ENCODE measurements at regions not wholly inside any gene's neighbourhood (a gene's known extent, or its start where the extent isn't known, plus 50 kb on each side); places are given as distances from the start of the nearest gene placed in this dataset.

DNA sequence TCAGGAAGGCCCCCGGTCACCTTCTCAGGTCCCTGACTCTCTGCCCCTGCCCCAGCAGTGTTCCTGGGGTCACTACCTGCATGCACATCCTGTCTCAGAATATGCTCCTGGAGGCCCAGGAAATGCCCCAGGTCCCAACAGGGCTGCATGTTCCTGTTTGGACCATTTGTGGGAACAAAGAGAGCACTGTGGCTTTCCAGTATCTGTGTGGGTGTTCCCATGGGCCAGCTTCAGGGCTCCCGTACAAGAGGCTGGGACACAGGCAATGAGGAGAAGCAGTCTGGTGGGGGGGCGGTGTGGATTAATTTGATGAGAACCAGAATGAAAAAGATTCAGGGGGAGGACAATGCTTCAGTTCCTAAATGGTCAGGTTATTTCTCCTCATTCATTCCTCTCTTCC is 61.5 kb upstream of the GGTLC1 start:
- Histone ChIP-seq H3K9ac (ENCODE audit: insufficient read depth, low read length, poor library complexity, severe bottlenecking) (no peak overlapping the region), H3K27me3 (ENCODE audit: control insufficient read depth in 2 of 2, insufficient read depth in 2 of 2, low read length in 2 of 2) (no peaks in the 10 kb centered on the region), H3K79me2 (ENCODE audit: insufficient read depth, low read length) (no peaks in the 10 kb centered on the region), H4K20me1 (ENCODE audit: insufficient read depth, low read length) (no peaks in the 10 kb centered on the region), H2AFZ (ENCODE audit: insufficient read depth, low read depth, low read length, poor library complexity, severe bottlenecking) (no peak overlapping the region), H3K27ac (ENCODE audit: low read depth in 1 of 2, low read length in 2 of 2) (no peak overlapping the region), H3K4me2 (replicated peaks; ENCODE audit: extremely low read depth, low read length, poor library complexity, severe bottlenecking) (no peak overlapping the region), H3K4me1 (ENCODE audit: control insufficient read depth in 1 of 2, insufficient read depth in 2 of 2, low read length in 2 of 2) (no peaks in the 10 kb centered on the region), H3K9me3 (replicated peaks in 1 of 2; ENCODE audit: control insufficient read depth in 1 of 2, insufficient read depth in 1 of 2, low read length in 2 of 2) (no peaks in the 10 kb centered on the region), H3K4me3 (replicated peaks in 1 of 3; ENCODE audit: low read depth in 2 of 3, low read length in 3 of 3) (no peak overlapping the region), H3K36me3 (replicated peaks in 1 of 2; ENCODE audit: control insufficient read depth in 1 of 2, insufficient read depth in 2 of 2, low read length in 2 of 2) (no peaks in the 10 kb centered on the region)
- intact Hi-C loops (cut with micrococcal nuclease) = no loop called here
- H3K27me3 Mint-ChIP-seq (ENCODE audit: low read depth in 3 of 3) = no peaks in the 10 kb centered on the region
- WGBS (ENCODE audit: insufficient coverage) = 83% methylated on average over 1 of the region's 3 CpGs
- H3K9me3 Mint-ChIP-seq = peaks cover 0 to 3% (median 0%) of the 10 kb centered on the region in 7 donors
- no peak overlapping the region for H3K4me3 Mint-ChIP-seq
- TF ChIP-seq, protein P1, sequence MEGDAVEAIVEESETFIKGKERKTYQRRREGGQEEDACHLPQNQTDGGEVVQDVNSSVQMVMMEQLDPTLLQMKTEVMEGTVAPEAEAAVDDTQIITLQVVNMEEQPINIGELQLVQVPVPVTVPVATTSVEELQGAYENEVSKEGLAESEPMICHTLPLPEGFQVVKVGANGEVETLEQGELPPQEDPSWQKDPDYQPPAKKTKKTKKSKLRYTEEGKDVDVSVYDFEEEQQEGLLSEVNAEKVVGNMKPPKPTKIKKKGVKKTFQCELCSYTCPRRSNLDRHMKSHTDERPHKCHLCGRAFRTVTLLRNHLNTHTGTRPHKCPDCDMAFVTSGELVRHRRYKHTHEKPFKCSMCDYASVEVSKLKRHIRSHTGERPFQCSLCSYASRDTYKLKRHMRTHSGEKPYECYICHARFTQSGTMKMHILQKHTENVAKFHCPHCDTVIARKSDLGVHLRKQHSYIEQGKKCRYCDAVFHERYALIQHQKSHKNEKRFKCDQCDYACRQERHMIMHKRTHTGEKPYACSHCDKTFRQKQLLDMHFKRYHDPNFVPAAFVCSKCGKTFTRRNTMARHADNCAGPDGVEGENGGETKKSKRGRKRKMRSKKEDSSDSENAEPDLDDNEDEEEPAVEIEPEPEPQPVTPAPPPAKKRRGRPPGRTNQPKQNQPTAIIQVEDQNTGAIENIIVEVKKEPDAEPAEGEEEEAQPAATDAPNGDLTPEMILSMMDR (IDR thresholded peaks at IDR 0.05) = no peak
- DNase-seq = no peak
- no peak overlapping the region for H3K27ac Mint-ChIP-seq
- H3K36me3 Mint-ChIP-seq = no peaks in the 10 kb centered on the region
- no peaks in the 10 kb centered on the region for H3K4me1 Mint-ChIP-seq

DNA sequence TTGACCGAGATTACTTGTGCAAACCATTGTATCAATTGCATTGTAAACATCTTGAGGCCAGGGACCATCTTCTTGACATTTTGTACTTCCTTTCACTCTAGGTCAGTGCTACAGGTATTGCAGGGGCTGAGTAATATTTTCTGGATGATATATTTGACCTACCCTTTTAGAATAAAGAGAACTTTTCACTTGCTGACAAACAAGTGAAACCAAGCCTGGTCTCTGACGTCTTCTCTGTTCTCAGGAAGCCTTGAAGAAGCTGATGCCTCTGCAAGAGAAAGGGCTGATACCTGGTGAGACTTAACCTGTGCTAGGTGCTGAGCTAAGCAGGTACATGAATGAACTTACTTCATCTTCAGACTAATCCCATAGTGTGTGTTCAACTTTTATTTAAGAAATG is 60.5 kb upstream of the GGTLC1 start:
- no peaks in the 10 kb centered on the region for H3K4me1 Mint-ChIP-seq

More for the DNA sequence above, 60.5 kb upstream of the GGTLC1 start:
- H3K27me3 Mint-ChIP-seq (ENCODE audit: low read depth in 3 of 3) = no peaks in the 10 kb centered on the region
- no peak overlapping the region for H3K4me3 ChIP-seq (replicated peaks in 1 of 3; ENCODE audit: low read depth in 2 of 3, low read length in 3 of 3)
- H3K4me3 Mint-ChIP-seq = no peak overlapping the region
- H3K36me3 ChIP-seq (replicated peaks in 1 of 2; ENCODE audit: control insufficient read depth in 1 of 2, insufficient read depth in 2 of 2, low read length in 2 of 2) = no peaks in the 10 kb centered on the region
- no peaks in the 10 kb centered on the region for H3K4me1 ChIP-seq (ENCODE audit: control insufficient read depth in 1 of 2, insufficient read depth in 2 of 2, low read length in 2 of 2)
- H3K79me2 ChIP-seq (ENCODE audit: insufficient read depth, low read length) = no peaks in the 10 kb centered on the region
- H3K9me3 Mint-ChIP-seq = peaks cover 0 to 3% (median 0%) of the 10 kb centered on the region in 7 donors
- no peak overlapping the region for H3K27ac Mint-ChIP-seq
- no peak for DNase-seq
- WGBS (ENCODE audit: insufficient coverage) = no CpG with 5 or more reads among the region's 2 CpGs
- no peaks in the 10 kb centered on the region for H3K36me3 Mint-ChIP-seq
- TF ChIP-seq, protein P1 (IDR thresholded peaks at IDR 0.05) = no peak
- no peaks in the 10 kb centered on the region for H3K9me3 ChIP-seq (replicated peaks in 1 of 2; ENCODE audit: control insufficient read depth in 1 of 2, insufficient read depth in 1 of 2, low read length in 2 of 2)
- intact Hi-C loops (cut with micrococcal nuclease) = no loop called here
- no peak overlapping the region for H3K9ac ChIP-seq (ENCODE audit: insufficient read depth, low read length, poor library complexity, severe bottlenecking)
- H3K27me3 ChIP-seq (ENCODE audit: control insufficient read depth in 2 of 2, insufficient read depth in 2 of 2, low read length in 2 of 2) = no peaks in the 10 kb centered on the region
- H4K20me1 ChIP-seq (ENCODE audit: insufficient read depth, low read length) = no peaks in the 10 kb centered on the region
- H2AFZ ChIP-seq (ENCODE audit: insufficient read depth, low read depth, low read length, poor library complexity, severe bottlenecking) = no peak overlapping the region
- H3K27ac ChIP-seq (ENCODE audit: low read depth in 1 of 2, low read length in 2 of 2) = no peak overlapping the region
- H3K4me2 ChIP-seq (replicated peaks; ENCODE audit: extremely low read depth, low read length, poor library complexity, severe bottlenecking) = no peak overlapping the region

Data from CD14-positive monocyte (primary cell).